Activated naive CD4-positive, alpha-beta T cell treated with anti-CD3 and anti-CD28 coated beads, Interleukin-2, amount 50 U/mL, for 72 hours (primary cell): ENCODE measurements at regions not wholly inside any gene's neighbourhood (a gene's known extent, or its start where the extent isn't known, plus 50 kb on each side); places are given as distances from the start of the nearest gene placed in this dataset.
"Not testable (repeated sequence)": the region's sequence is repeated elsewhere in the genome, so short reads cannot be mapped to it uniquely, and the experiment has no call there.

Experiments used
- ATAC-seq, 2 donors: fragments of 150-1000 bp; cut with Tn5 transposase; 2 replicates each; pipeline ENCODE4 v1.10.0; 2021; ENCODE audit warnings: mild to moderate bottlenecking in 2 of 2, moderate library complexity in 2 of 2
- DNase-seq, 2 donors: peaks; one replicate each; pipeline ENCODE4 v3.0.0; 2021 to 2022; ENCODE audit warnings: low spot score in 2 of 2
- H3K27ac Mint-ChIP-seq, 2 donors: one replicate each; pipeline ENCODE4 v1.8.0; 2022; ENCODE audit warnings: mild to moderate bottlenecking in 2 of 2, mixed read lengths in 2 of 2
- H3K36me3 Mint-ChIP-seq, 2 donors: one replicate each; pipeline ENCODE4 v1.8.0; 2022; ENCODE audit warnings: mixed read lengths in 2 of 2
- H3K9me3 Mint-ChIP-seq, 2 donors: one replicate each; pipeline ENCODE4 v1.8.0; 2022; ENCODE audit warnings: mixed read lengths in 2 of 2

DNA sequence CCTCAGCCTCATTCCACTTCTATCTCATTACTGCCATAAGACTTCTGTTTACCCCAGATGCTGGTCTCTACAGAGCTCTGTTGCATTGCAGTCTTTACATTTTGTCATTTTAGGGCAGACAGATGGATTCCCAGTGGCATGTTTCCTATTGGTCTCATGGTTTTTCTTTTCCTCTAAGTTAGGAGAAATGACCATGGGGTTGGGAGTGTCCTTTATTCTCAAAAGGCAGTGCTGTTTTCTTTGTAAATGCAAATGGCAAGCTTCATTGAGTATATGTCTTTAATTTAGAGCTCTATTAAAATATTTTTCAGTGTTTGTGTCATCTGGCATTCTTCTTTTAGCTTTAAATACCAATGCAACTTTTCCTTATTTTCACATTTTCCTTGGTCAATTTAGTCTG, 57.0 kb downstream of the MSTN start:
- no peak for ATAC-seq

DNA sequence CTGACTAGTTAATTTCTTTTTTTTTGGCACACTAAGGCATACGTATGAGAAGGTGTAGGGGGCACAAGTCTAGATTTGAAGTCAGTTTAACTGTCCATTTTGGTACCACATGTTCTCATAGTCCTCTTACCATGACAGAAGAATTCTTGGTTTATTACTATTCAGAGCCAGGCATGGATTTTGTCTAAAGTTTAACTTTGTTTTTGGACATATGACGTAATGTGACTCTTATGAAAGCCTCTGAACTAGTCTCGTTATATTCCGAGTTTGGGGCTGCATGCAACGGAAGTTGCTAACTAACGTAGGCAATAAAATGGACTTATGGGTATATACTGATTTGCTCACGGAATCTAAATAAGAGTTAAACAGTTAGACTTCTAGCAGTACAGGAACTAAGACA, 62.9 kb downstream of the MSTN start:
- H3K36me3 Mint-ChIP-seq = peaks cover 0 to 7% of the 10 kb centered on the region in 2 donors
- H3K9me3 Mint-ChIP-seq = peaks cover 14 to 16% of the 10 kb centered on the region in 2 donors
- ATAC-seq (no peak), DNase-seq (no peak)
- H3K27ac Mint-ChIP-seq = no peak overlapping the region

More for the DNA sequence above, 57.0 kb downstream of the MSTN start:
- Mint-ChIP-seq H3K9me3 (peaks cover 0 to 4% of the 10 kb centered on the region in 2 donors), H3K27ac (no peak overlapping the region), H3K36me3 (no peaks in the 10 kb centered on the region)
- DNase-seq = no peak

DNA sequence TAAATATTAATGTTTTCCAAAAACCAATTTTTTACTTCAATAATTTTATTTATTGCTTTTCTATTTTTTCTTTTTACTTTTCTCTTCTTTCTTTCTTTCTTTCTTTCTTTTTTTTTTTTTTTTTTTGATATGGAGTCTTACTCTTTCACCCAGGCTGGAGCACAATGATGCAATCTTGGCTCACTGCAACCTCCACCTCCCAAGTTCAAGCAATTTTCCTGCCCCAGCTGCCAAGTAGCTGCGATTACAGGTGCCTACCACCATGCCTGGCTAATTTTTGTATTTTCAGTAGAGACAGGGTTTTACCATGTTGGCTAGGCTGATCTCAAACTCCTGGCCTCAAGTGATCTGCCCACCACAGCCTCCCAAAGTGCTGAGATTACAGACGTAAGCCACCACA, 63.9 kb downstream of the MSTN start:
- H3K27ac Mint-ChIP-seq, H3K36me3 Mint-ChIP-seq, ATAC-seq, DNase-seq: not testable (repeated sequence)
- peaks cover 18 to 19% of the 10 kb centered on the region in 2 donors for H3K9me3 Mint-ChIP-seq

DNA sequence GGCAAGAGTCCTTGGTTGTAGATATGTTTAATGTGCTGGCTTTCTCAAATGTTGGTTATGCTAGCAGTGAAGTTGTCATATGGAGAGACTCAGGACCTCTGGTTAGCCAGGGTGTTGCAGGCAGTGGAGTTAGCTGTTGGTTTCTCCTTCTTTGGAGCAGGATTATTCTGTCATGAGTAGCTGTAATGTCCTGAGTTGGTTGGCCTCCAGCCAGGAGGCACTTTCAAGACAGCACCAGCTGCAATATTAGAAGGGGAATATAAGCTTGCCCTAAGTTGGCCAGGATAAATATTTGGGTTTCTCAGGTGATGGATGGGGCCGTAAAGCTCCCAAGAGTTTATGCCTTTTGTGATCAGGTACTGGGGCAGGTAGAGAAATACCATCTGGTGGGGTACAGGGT, 65.5 kb downstream of the MSTN start:
- DNase-seq (no peak), ATAC-seq (no peak)
- H3K36me3 Mint-ChIP-seq = peaks cover 0 to 7% of the 10 kb centered on the region in 2 donors
- H3K27ac Mint-ChIP-seq = no peak overlapping the region
- peaks cover 18 to 19% of the 10 kb centered on the region in 2 donors for H3K9me3 Mint-ChIP-seq

DNA sequence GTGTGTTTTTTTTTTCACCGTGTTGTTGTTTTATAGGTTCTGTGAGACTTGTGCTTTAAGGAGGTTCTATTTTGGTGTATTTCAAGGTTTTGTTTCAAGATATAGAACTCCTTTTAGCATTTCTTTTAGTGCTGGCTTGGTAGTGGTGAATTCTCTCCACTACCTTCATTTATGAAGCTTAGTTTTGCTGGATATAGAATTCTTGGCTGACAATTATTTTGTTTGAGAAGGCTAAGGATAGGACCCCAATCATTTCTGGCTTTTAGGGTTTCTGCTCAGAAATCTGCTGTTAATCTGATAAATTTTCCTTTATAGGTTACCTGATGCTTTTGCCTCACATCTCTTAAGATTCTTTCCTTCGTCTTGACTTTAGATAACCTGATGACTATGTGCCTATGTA, 66.8 kb downstream of the MSTN start:
- no peak for DNase-seq
- no peak for ATAC-seq
- Mint-ChIP-seq H3K36me3 (peaks cover 0 to 7% of the 10 kb centered on the region in 2 donors), H3K9me3 (peaks cover 16 to 19% of the 10 kb centered on the region in 2 donors), H3K27ac (no peak overlapping the region)

DNA sequence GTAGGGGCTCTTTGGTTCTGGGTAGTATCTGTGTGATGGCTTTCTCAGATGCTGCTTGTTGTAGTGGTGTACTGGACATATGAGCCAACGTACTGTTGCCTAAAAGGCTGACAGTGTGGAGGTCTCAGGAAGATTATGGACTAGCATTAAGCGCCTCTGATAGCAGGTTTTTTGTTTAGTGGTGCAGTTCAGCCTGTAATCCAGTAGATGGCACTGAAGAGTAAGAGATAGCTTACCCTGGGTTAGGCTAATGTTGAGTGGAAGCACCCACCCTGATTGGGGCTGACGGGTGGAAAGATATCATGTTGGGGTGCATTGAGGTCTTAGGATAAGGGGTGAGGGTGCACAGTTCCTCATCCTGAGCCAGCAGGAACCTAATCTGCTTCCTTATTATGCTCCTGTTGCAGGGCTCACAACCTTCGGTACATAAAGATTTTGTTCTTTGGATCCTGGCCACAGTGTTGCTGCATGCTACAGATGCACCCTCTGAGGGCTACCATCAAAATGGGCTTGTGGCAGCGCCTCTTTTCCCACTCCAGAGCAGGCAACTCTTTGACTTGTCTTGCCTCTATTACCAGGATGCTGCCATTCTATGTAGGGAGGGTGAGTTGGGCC, 79.6 kb downstream of the MSTN start:
- Mint-ChIP-seq H3K9me3 (peaks cover 17 to 31% of the 10 kb centered on the region in 2 donors), H3K36me3 (peaks cover 15 to 23% of the 10 kb centered on the region in 2 donors), H3K27ac (no peak overlapping the region)
- DNase-seq (peak in 1 of 2 donors; percentile 8), ATAC-seq (peak in 1 of 2 donors; percentile 37)

DNA sequence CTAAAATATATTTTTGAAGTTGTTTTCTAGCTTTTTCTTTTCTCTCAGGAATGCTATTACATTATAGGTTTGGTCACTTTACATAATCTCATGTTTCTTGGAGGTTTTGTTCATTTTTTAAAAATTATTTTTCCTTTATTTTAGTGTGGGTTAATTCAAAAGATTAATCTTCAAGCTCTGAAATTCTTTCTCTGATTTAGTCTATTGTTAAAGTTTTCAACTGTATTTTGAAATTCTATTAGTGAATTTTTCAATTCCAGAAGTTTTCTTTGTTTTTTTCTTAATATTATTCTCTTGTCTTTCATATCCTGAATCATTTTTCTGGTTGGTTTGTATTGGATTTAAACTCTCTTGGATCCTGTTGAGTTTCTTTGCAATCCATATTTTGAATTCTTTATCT, 80.4 kb downstream of the MSTN start:
- H3K36me3 Mint-ChIP-seq = peaks cover 15 to 23% of the 10 kb centered on the region in 2 donors
- ATAC-seq = no peak
- DNase-seq = no peak
- H3K27ac Mint-ChIP-seq = no peak overlapping the region
- H3K9me3 Mint-ChIP-seq = peaks cover 17 to 27% of the 10 kb centered on the region in 2 donors

DNA sequence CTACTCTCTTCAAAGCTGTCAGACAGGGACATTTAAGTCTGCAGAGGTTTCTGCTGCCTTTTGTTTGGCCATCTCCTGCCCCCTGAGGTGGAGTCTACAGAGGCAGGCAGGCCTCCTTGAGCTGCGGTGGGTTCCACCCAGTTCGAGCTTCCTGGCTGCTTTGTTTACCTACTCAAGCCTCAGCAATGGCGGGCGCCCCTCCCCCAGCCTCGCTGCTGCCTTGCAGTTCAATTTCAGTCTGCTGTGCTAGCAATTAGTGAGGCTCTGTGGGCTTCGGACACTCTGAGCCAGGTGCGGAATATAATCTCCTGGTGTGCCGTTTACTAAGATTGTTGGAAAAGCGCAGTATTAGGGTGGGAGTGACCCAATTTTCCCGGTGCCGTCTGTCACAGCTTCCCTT, 86.0 kb downstream of the MSTN start:
- H3K27ac Mint-ChIP-seq, ATAC-seq, DNase-seq, H3K9me3 Mint-ChIP-seq, H3K36me3 Mint-ChIP-seq: not testable (repeated sequence)

DNA sequence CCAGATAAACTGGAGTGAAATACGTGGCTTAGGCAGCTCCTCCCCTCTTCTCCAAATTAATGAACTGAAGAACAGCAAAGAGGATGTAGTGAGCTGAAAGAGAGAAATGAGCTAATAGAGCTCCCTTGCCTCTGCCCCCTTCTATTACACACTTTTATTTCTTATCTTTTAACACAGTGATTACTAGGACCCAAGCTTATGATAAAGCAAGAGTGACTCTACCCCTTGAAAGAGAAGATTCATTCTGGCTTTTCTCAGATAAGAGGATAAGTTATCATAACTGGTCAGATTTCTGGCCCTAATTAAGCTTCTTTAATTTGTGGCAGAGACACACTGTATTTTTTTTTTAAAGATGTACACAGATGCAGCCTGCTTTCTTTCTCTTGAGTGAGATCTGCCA, 102.2 kb downstream of the MSTN start:
- DNase-seq (no peak), ATAC-seq (no peak)
- H3K27ac Mint-ChIP-seq = no peak overlapping the region
- no peaks in the 10 kb centered on the region for H3K36me3 Mint-ChIP-seq
- no peaks in the 10 kb centered on the region for H3K9me3 Mint-ChIP-seq

DNA sequence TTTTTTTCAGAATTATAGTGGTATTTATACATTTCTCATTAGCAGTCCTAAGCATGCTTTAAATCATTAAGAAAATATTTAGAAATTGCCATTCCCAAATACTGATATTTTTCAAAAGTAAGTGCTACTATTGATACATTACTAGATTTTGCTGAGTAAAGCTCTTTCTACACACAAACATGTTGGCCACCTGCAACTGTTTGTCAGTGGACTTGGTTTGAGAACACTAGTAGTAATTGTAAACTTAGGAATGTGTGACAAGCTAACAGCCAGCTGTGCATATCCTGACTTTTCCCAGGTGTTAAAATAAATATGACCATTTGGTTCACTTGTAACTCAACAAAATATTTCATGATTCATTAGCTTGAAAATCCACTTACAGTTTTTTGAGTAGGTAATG, 103.1 kb downstream of the MSTN start:
- H3K27ac Mint-ChIP-seq = no peak overlapping the region
- no peak for DNase-seq
- H3K9me3 Mint-ChIP-seq = no peaks in the 10 kb centered on the region
- H3K36me3 Mint-ChIP-seq = no peaks in the 10 kb centered on the region
- ATAC-seq = no peak

DNA sequence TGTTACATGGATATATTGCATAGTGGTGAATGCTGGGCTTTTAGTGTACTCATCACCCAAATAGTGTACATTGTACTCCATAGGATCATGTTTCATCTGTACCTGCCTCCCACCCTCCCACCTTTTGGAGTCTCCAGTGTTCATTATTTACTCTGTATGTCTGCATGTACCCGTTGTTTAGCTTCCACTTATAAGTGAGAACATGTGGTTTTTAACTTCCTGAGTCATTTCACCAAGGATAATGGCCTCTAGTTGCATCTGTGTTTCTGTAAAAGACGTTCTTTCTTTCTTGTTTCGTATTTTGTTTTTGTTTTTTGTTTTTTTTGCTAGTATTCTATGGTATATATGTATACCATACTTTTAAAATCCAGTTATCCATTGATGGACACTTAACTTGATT, 107.5 kb downstream of the MSTN start:
- no peak for ATAC-seq

DNA sequence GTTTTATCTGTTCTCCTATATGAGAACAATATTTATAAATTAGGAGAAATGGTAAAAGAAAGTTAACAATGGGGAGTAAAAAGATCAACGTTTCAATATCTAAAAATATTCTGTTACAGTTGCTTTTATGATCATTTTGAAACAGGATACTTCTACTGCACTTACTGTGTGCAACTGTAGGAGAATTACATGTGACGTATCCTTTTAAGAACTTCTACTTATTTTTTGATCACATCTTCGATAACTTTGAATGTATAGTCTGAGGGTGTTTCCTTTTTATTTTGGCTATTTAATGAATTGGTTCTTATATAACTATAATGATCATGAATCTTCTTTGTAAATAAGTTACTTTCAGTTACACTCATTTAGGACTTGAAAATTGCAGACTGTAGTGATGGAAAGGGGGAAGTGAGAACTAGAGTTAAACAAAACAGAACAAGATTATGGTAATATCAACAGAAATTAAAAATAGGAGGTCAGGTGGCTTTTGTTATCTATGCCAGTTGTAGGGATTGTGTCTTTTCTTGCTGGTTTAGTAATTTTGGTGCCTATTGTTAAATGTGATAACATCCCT, 109.9 kb downstream of the MSTN start:
- no peaks in the 10 kb centered on the region for H3K9me3 Mint-ChIP-seq
- DNase-seq = no peak
- H3K27ac Mint-ChIP-seq = no peak overlapping the region
- no peaks in the 10 kb centered on the region for H3K36me3 Mint-ChIP-seq
- ATAC-seq = no peak

More for the DNA sequence above, 107.5 kb downstream of the MSTN start:
- DNase-seq = no peak
- H3K27ac Mint-ChIP-seq = no peak overlapping the region
- H3K9me3 Mint-ChIP-seq = no peaks in the 10 kb centered on the region
- no peaks in the 10 kb centered on the region for H3K36me3 Mint-ChIP-seq

DNA sequence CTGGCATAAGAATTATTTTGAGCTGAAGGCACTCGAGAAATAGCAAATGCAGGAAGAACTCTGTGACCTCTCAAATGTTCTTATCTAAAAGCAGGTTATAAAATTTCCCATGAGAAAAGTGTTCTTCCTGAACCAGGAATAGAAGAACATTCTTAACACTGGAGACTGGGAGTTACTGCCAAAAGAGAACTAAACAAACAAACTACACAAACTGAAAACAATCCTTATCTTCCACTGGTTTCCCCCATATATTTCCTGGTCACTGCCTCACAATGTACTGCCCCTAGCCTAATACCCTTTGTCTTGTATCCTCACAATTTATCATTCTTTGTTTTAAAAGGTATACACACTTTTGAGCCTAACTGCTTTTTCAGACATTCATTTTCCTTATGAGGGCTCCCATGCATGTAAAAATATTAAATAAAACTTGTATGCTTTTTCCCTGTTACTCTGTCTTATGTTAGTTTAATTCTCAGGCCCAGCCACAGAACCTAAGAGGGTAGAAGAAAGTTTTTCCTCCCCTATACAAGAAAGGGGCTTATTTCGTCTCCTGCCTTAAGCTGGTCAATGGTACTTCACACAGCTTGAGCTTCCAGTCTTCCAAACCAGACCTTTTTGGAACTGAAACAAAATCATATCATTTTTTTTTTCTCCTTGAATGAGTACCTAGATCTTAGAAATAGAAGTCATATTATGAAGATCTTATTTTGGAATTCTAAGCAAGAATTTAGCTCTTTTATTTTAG, 110.6 kb downstream of the MSTN start:
- Mint-ChIP-seq H3K27ac (no peak overlapping the region), H3K36me3 (no peaks in the 10 kb centered on the region), H3K9me3 (no peaks in the 10 kb centered on the region)
- ATAC-seq = no peak
- no peak for DNase-seq

DNA sequence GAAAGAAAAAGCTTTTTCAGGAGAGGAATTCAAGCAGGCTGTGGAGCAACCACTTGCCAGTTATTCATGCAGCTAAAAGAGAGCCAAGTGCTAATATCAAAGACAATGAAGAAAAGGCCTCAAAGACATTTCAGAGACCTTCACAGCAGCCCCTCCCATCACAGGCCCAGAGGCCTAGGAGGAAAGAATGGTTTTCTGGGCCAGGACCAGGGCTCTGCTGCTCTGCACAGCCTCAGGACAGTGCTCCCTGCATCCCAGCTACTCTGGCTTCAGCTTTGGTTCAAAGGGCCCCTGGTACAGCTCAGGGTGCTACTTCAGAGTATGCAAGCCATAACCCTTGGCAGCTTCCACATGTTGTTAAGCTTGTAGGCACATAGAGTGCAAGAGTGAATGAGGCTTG, 119.5 kb downstream of the MSTN start:
- DNase-seq (no peak), ATAC-seq (no peak)
- peaks cover 23 to 36% of the 10 kb centered on the region in 2 donors for H3K9me3 Mint-ChIP-seq
- peaks cover 0 to 33% of the 10 kb centered on the region in 2 donors for H3K36me3 Mint-ChIP-seq
- no peak overlapping the region for H3K27ac Mint-ChIP-seq

DNA sequence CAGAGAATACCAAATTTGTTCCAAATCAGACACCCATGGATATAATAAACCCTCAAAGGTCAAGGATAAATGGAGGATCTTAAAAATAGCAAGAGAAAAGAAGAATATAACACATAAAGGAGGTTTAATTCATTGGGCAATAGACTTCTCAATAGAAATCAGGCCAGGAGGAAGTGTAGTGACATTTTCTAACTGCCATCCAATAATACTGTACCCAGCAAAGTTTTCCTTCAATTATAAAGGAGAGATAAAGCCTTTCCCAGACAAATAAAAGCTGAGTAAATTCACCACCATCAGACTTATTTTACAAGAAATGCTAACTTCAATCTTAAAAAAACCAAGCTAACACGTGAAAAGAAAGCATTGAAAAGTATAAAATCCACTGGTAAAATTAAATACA, 121.6 kb downstream of the MSTN start:
- H3K36me3 Mint-ChIP-seq = peaks cover 0 to 33% of the 10 kb centered on the region in 2 donors
- H3K27ac Mint-ChIP-seq = no peak overlapping the region
- DNase-seq = no peak
- ATAC-seq = no peak
- H3K9me3 Mint-ChIP-seq = peaks cover 23 to 41% of the 10 kb centered on the region in 2 donors

DNA sequence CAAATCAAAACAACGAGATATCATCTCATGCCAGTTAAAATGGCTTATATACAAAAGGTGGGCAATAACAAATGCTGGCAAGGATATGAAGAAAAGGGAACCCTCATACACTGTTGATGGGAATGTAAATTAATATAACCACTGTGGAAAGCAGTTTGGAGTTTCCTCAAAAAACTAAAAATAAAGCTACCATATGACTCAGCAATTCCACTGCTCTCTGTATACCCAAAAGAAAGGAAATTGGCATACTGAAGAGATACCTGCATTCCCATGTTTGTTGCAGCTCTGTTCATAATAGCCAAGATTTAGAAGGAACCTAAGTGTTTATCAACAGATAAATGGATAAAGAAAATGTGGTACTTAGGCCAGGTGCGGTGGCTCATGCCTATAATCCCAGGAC, 124.8 kb downstream of the MSTN start:
- DNase-seq = no peak
- Mint-ChIP-seq H3K36me3 (peaks cover 0 to 30% of the 10 kb centered on the region in 2 donors), H3K27ac (no peak overlapping the region), H3K9me3 (peaks cover 18 to 35% of the 10 kb centered on the region in 2 donors)
- no peak for ATAC-seq

DNA sequence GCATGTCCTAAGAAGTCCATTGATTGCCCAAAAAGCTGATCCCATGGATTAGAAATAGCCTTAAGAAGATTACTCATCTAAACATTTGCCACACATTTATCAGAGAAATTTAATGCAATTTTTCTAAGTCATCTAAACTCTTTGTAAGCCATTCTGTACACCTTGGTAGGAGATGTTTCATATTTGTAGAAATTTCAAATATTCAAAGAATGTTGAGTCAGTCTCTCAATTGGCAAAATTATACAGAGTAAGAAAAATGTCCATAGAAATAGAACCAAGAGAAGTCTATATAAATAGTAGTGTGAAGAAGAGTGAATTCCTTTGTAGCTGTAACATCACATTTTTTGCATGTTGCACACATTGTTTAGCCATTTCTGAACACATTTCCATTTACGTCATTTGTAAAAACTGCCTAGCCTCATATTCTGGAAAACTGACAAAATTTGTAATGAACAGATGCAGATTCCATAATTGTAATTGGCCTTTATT, 128.6 kb downstream of the MSTN start:
- Mint-ChIP-seq H3K9me3 (peaks cover 0 to 5% of the 10 kb centered on the region in 2 donors), H3K36me3 (peaks cover 0 to under 1% of the 10 kb centered on the region in 2 donors), H3K27ac (no peak overlapping the region)
- no peak for ATAC-seq
- DNase-seq = no peak
